A204.1 (cell line): ENCODE measurements at regions not wholly inside any gene's neighbourhood (a gene's known extent, or its start where the extent isn't known, plus 50 kb on each side); places are given as distances from the start of the nearest gene placed in this dataset.

Experiments
- FAIRE-seq: peaks from 2 replicates; lab custom pipeline; 2012; peaks lifted over from hg19 to GRCh38; lab: Jason Lieb, UNC

DNA sequence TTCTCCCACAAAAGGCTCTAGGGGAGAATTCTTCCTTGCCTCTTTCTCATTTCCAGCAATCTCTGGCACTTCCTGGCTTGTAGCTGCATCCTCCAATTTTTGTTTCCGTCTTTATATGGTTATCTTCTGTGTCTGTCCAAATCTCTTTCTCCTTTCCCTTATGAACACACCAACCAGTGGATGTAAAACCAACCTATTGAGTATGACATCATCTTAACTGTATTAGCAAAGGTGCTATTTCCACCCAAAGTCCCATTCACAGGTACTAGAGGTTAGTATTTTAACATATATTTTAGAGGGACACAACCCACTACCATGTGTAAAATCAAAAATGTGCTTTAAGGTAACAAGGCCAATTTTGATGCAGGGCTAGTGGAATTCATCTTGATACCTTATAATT lies 129.0 kb downstream of the RAP2A start:
- no peak for FAIRE-seq

DNA sequence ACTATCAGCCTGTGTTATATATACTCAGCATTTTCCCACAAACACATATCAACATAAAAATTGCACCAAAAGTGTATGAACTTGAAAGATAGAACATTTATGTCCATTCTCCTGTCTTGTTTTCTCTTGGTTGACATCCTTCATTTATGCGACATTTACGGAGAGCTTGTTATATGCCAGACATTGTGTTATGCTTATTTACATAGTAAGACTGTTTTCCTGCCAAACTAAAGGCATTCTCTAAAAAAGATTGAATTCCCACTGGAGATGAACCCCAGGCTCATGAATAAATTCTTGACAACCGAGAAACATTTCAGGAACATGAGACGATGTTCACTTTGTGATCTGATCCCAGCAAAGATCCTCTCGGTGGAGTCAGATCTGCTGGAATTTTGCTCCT lies 131.0 kb downstream of the RAP2A start:
- FAIRE-seq = no peak

DNA sequence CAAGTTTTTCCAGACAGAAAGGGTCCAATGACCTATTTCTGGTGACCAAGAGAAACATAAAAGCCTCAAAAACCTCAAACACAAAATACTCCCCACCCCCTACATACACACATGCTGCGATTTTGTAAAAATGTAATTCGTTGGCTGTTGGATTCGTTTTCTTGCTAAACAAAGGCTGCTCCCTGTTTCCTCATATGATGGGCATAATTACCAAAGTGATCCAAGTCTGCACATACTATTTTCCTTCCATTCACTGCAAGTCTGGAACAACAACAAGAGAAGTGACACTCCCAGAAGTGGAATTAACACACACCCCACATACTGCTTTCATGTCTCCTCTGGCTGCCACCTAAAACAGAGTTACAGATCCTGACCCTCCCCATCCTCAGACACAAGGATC lies 131.9 kb downstream of the RAP2A start:
- no peak for FAIRE-seq

DNA sequence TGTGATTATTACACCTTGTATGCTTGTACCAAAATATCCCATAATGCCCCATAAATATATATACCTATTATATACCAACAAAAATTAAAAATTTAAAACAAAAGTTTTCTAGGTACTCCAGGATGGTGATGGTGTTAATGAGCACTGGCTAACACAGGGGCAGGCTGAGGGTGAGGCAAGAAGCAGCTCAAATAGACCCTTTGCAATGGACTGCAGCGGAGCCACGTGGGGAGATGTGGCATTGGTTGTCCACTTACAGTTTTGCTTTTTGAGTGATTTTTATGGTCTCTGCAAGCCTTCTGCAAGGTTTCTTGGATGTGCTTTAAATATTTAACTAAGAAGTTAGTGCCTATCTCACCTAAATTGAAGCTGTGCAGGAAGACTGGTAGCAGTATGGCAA lies 132.9 kb downstream of the RAP2A start:
- no peak for FAIRE-seq

DNA sequence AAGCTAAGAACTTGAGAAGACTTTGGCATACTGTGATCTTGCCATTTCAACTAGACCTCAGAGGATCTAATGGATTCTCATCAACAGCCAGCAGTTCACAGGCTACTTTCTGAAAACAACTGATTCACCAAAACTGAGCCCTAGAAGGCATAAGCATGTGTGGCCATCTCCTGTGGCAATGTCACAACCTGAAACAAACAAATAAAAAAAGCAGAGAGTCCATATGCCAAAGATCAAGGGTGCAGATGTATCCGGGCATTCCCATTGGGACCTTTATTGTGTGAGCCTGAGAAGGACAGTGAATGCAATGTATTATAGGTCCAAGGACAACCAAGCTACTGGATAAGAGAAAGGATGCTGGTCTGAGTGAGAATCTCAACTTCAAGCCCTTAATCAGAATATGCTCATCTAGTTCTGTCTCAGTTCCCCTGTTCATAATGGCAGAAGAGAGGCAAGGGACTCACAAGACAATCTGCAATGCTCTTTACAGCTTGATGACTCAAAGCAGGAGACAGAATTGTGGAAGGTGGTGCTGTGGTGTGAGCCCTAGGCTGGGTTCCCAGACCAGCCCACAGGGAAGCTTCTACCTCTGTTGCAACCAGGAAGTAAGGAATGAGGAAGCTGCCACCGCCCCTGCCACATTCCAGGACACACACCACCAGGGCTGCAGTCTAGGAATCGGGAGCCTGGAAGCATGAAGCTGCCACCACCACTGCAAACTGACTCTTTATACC lies 133.7 kb downstream of the RAP2A start:
- FAIRE-seq = no peak

DNA sequence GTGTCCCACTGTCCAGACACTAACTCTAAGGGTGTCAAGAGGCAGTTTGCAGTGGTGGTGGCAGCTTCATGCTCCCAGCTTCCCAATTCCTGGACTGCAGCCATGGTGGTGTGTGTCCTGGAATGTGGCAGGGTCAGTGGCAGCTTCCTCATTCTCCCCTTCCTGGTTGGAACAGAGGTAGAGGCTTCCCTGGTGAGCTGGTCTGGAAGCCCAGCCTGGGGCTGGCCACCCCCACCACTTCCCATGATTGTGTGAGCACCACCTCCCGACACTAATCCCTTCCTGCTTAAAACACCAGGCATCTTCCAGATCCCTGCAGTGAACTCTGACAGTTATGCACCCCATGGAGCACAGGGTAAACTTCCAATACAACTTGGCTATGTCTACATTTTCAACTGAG lies 134.9 kb downstream of the RAP2A start:
- FAIRE-seq = no peak

DNA sequence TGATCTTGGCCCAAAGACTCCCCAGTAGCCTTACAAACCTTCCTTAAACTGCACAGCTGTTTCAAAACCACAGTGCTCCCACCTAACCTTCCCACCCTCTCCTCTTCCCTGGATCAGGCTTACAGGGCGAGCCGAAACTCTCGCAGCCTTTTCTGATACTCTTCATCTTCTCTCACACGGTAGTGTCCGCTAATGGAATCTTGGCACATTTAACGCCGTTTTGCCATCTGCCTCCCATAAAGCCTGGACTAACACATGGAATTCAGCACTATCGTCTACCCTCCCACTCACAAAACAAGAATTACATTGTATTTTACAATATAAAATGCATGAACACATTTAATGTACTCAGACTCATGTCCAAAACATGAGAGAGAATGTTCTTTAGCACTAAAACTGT lies 135.9 kb downstream of the RAP2A start:
- no peak for FAIRE-seq

DNA sequence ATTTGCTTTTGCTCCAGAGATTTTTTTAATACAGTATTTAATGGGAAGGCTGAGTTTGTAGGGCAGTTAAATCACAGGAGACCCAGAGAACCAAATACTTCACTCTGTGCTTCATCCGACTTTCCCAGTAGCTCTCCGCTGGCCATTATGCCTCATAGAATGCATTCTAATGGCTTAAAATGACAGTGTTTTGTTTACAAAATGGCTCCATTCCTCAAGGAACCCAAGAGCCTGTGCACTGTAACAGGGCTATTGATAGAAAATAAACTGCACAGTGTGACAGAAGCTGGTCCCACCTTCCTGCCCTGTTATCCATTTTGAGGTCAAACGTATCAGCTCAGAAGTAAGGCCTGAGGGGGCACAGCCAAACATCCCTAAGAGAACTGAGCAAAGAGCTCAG lies 136.5 kb downstream of the RAP2A start:
- no peak for FAIRE-seq

DNA sequence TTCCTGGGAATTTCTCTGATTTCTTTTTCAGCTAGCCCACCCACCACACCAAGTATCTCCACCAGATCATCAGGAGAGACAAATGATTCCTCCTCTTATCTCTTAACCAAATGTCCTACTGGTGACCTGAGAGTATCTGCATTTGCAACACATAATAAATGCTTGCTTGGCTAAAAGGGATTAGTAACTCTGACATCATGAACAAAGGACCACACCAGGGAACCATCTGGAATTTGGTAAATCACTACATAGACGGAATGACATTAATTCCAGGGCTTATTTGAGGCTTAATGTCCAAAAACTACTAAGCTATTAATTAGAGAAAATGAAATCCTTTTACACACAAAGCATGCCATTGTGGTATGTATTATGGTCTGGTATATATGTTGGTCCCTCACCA lies 139.0 kb downstream of the RAP2A start:
- FAIRE-seq = no peak

DNA sequence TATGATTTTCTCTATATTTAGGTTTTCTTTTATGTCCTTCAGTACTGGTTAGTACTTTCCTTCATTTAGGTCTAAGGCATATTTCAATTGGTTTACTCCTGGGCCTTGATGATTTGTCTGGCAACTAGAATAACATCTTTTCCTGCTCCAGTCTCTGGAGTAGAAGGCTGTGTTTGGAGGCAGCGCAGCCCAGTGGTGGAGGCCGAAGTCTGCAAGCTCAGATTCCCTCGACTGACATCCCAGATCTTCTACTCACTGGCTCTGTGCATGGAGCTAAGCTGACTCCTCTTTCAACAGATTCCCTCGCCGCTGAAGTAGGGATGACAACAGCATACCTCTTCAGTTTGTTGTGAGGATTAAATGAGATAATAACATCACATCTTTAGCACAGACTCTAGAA lies 141.0 kb downstream of the RAP2A start:
- no peak for FAIRE-seq

DNA sequence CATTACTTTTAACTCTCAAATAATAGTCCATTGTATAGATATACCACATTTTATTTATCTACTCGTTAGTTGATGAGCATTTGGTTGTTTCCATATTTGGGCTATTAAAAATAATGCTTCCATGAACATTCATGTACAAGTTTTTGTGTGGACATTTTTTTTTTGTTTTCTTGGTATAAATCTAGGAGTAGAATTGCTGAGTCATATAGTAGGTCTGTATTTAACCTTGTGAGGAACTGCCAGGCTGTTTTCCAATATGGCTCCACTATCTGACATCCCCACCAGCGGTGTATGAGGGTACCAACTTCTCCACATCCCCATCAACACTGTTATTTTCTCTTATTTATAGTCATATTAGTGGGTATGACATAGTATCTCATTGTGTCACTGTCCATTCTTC lies 143.1 kb downstream of the RAP2A start:
- no peak for FAIRE-seq

DNA sequence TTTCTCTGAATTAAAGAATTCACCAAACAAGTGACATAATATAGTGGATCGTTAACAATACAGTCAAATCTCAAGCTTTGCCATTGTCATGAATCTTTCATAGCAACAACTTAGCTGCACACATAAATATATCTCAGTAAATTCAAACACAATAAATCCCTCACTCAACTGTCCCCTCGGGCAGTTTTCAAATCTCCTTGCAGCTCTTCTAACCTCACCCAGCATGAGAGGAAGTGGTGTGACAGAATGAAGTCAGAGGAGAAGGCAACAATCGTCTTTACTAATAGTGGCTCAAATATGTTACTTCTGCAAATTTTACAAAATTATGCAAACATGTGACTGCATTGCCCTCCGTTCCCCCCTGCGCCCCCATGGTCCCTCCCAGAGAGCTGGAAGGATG lies 148.2 kb downstream of the RAP2A start:
- no peak for FAIRE-seq

DNA sequence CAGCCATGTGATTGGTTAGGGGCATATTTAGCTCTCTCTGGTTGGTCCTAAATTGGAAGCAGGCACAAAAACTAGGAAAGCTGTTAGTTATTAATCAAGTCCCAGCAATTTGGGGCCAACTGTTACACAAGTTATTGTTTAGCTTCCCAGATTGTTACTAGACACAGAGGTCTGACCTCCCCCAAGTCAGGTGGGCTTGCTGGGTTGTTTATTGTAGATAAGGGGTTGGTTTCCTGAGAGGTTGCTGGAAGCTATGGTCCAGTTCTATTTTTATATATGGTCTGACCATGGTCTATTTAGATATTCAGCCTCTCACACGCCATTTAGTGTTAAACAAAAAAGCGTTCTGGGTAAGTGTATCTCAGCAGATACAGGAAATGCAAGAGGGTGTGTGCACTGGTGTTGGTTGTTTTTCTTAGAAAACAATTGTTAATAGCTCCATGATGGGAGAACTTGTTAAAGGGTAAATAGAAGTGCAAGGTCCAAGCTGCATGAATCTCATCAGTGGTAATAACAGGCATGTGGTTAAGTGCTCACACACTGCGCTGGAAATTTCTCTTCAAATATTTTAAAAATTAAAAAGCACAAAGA lies 150.0 kb downstream of the RAP2A start:
- no peak for FAIRE-seq

DNA sequence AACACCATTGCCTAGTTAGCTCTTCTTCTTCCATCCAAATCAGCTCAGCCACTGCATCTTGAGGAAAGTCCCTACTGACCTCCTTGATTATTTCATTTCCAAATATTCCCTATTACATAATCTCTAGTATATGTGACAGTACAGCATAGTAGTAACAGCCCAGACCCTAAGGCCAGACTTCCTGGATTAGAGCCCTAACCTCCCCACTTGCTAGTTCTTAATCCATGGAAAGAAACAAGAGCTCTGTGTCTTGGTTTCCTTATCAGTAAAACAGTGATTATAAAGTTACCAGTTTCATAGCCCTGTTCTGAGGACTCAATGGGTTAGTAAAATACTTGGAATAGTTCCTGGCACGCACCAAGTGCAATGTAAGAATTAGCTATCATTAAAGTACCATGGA lies 153.0 kb downstream of the RAP2A start:
- no peak for FAIRE-seq

DNA sequence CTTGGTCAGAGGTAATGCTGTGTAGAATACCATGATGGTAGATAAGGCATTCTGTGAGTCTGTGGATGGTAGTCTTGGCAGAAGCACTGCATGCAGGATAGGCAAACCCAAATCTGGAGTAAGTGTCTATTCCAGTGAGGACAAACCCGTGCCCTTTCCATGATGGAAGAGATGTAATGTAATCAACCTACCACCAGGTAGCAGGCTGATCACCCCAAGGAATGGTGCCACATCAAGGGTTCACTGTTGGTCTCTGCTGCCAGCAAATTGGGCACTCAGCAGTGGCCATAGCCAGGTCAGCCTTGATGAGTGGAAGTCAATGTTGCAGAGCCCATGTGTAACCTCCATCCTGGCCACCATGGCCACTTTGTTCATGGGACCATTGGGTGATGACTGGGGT lies 155.0 kb downstream of the RAP2A start:
- FAIRE-seq = no peak

DNA sequence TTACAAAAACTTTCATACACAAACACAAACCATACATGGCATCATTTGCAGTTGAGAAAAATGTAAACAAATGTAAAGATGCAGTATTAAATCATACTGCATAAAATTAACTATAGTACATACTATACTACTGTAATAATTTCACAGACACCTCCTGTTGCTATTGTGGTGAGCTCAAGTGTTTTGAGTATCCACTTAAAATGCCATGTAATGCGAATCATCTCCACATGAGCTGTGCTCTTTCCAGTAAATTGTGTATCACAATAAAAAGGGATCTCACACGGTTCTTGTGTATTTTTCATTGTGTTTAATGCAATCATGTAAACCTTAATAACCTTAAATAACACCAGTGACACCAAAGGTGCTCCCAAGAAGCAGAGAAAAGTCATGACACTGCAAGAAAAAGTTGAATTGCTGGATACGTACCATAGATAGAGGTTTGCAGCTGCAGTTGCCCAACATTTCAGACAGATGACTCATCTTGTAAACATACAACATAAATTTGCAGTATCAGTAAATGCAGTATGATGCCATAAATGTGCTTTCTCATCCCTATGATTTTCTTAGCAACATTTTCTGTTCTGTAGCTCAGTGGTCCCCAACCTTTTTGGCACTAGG lies 166.6 kb downstream of the RAP2A start:
- peak; percentile 3 for FAIRE-seq

DNA sequence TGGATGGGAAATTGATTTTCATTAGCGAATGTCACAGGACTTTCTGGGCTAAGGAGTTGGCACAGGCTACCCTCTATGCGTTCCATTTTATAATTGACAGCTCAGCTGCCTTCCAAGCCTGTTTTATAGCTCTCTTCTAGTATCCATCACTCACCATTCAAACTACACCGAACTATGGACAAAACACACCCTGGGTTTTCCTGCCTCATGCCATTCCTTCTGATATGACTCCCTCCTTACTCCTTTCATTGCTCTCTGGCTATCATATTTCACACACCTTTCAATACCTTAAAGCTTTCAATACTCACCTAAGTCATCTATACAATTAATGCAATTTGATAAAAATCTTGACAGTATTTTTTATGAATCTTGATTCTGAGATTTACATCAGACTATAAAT lies 181.3 kb downstream of the RAP2A start:
- no peak for FAIRE-seq

DNA sequence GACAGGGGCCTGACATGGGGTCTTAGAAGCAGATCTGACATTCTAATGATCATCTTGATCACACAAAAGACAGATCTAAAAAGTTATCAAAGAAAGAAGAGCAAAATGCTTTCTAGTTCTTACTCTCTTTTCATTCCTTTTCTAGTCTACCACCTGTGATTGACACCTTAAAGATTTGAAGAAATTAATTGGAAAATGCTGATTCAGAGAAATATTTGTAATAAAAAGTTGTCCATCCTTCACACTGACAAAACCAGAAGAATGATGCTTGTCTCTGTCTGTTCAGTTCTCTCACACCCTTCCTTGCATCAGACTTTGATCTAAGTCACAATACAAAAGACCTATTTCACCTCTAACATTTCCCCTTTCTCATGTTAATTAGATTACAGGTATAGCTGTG lies 182.4 kb downstream of the RAP2A start:
- FAIRE-seq = no peak

DNA sequence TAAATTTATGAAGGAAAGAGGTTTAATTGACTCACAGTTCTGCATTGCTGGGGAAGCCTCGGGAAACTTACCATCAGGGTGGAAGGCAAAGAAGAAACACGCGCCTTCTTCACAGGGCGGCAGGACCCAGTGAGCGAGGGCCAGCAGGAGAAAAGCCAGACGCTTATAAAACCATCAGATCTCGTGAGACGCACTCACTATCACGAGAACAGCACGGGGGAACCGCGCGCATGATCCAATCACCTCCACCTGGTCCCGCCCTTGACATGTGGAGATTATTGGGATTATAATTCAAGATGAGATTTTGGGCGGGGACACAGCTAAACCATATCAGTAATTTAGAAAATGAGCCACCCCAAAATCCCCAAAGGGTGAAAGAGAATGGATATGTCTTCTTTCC lies 187.1 kb downstream of the RAP2A start:
- no peak for FAIRE-seq

DNA sequence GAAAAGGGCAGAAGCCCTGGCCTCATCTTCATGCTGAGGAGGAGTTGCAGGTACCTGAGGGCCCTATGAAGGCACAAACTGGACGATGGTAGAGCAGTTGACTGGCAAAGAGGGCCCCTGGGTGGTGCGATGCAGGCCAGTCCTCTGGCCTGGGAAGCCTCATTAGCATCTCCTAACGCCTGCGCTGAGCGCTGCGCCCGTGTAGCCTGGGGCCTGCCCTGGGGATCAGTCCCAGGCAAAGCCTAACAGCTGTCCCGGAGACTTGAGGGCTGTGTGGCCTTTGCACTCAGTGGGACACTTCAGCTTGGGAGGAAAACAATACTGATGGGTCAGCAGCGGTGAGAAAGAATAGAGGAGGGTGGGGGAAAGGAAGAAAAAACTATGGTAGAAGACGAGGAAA lies 187.7 kb downstream of the RAP2A start:
- FAIRE-seq = no peak

DNA sequence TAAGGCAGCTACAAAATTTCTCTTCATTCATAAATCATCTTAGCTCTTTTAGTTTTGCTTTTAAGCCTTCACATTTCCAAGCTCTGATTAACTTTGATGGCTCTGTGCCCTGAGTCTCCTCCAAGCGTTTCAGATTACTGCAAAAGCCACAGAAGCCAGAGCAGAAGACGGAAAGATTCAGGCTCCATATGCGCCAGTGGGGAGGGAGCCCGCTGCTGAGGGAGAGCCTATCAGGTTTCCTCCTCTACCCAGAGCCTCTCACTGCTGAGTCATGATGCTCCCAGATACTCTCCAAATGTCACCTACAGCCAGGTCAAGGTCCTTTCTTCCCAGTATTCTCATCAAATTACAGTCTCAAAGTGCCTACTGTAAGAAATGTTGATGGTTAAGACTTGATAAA lies 193.6 kb downstream of the RAP2A start:
- no peak for FAIRE-seq

DNA sequence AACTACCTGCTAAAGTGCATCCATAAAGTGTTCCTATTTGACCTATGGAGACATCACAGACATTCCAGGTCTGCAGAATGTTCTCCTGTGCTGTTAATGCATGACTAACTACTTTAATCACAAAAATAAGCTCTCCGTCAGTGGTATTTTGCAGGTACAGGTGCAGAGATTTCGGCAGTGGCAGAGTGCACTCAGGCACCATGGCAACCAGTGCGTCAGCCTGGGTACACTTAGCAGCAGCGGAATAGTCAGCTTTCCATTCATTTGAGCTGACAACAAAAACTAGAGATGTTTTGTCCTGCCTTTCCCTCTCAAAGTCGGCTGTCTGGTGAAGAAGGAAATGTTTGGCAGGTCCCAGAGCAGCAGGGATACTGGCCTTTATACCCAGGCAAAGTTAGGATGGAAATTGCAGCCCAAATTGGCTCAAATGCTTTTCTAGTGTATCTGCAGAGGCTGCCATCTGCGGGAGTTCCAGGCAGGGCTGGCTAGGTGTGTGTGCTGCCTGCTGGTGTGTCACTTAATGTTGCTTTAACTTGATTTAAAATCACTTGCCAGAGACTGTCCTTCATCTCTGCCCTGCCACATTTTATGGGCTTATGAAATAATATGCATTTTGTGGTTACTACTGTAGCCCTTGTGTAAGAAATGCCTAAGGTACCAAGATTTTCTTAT lies 195.8 kb downstream of the RAP2A start:
- no peak for FAIRE-seq

DNA sequence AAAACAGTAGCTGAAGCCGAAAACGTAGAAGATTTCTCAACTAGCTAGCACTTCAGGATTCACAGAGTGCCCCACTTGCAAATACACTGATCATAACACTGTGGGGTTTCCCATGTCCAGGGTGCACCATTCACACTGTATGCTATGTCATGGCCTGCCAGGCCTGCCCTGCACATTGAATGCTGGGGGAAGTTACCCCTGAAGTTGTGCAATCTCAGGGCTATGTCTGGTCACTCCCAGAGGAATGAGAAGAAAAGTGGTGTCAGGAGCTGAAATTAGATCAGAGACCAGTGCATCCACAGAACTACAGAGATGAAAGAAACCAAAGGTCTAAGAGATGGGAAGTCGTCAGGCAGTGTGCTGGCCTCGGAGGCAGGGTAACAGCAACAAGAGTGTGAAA lies 196.8 kb downstream of the RAP2A start:
- FAIRE-seq = no peak

DNA sequence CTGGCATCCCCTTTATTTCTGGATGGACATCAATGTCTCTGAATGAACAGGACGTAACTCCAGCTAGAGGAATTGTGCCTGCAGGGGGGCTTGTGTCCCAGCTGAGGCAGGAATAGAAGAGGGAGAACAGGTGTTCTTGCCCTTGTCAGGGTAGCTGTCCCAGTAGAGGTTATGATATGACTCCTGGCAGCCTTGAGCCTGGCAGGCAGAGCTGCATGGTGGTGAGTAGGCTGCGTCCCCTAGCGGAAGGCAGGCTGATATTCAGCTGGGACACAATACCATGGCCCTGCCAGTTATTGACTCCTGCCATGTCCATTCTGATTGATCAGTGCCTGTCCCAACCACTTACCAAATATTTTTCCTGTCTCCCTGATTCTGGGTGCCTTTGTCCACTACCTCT lies 197.2 kb downstream of the RAP2A start:
- no peak for FAIRE-seq
